ENCODE measurements at regions not wholly inside any gene's neighbourhood (a gene's known extent, or its start where the extent isn't known, plus 50 kb on each side); places are given as distances from the start of the nearest gene placed in this dataset.

DNA sequence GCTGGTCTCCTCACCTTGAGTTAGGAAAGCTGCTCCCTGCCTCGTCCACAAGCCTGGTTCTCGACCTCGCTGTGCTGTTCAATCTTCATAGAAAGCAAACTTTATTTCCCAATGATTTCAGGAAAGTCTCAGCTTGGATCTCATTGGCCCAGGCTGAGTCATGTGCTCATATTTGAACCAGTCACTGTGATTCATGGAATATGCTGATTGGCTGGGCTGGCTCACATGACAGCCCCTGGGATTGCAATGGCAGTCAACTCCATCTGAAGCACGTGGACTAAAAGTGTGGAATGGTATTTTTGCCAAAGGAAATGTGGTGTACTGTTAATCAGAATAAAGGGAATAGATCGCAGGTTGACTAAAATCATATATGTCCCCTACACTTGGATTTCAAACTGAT is 396.6 kb downstream of the AACS start:
- H4K91ac ChIP-seq (ENCODE audit: insufficient read length, low read depth, low read length) = no peak overlapping the region
- H3K4ac ChIP-seq (ENCODE audit: low read depth, low read length) = no peak overlapping the region
- Mint-ChIP-seq H3K4me3 (no peak overlapping the region), H3K27me3 (ENCODE audit: low read depth) (peaks cover 8% of the 10 kb centered on the region), H3K27ac (peak overlapping the region in 1 of 3 experiments; percentile 45; a peak in 1 of 7 replicates), H3K36me3 (ENCODE audit: insufficient read depth in 1 of 3, low read depth in 3 of 3) (peaks cover 0 to 2% (median 0%) of the 10 kb centered on the region in 3 experiments; a peak in 3 of 7 replicates), H3K9me3 (no peaks in the 10 kb centered on the region), H3K4me1 (peaks cover 0 to 4% of the 10 kb centered on the region in 2 experiments; a peak in 2 of 4 replicates)
- no peaks in the 10 kb centered on the region for H3K23me2 ChIP-seq (ENCODE audit: insufficient read length, low read depth, low read length, poor library complexity, severe bottlenecking)
- no peaks in the 10 kb centered on the region for H3K4me1 ChIP-seq (ENCODE audit: insufficient read depth, low read length)
- no peak overlapping the region for H2AFZ ChIP-seq (ENCODE audit: low read length)
- no peaks in the 10 kb centered on the region for H4K20me1 ChIP-seq (ENCODE audit: control insufficient read depth, insufficient read depth, insufficient read length)
- TF ChIP-seq, protein P1, sequence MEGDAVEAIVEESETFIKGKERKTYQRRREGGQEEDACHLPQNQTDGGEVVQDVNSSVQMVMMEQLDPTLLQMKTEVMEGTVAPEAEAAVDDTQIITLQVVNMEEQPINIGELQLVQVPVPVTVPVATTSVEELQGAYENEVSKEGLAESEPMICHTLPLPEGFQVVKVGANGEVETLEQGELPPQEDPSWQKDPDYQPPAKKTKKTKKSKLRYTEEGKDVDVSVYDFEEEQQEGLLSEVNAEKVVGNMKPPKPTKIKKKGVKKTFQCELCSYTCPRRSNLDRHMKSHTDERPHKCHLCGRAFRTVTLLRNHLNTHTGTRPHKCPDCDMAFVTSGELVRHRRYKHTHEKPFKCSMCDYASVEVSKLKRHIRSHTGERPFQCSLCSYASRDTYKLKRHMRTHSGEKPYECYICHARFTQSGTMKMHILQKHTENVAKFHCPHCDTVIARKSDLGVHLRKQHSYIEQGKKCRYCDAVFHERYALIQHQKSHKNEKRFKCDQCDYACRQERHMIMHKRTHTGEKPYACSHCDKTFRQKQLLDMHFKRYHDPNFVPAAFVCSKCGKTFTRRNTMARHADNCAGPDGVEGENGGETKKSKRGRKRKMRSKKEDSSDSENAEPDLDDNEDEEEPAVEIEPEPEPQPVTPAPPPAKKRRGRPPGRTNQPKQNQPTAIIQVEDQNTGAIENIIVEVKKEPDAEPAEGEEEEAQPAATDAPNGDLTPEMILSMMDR (conservative IDR thresholded peaks at IDR 0.05) = no peak
- no CpG with 5 or more reads among the region's 5 CpGs for WGBS (ENCODE audit: extremely low coverage, insufficient read length, low lambda C conversion rate)
- H3T11ph ChIP-seq (ENCODE audit: low read length) = no peak overlapping the region
- no peak overlapping the region for H2BK20ac ChIP-seq (ENCODE audit: low read depth, low read length, poor library complexity, severe bottlenecking)
- H2BK120ac ChIP-seq (ENCODE audit: low read depth, low read length, poor library complexity, severe bottlenecking) = no peak overlapping the region
- no peak overlapping the region for H3K14ac ChIP-seq (ENCODE audit: insufficient read depth, low read length)
- H3K4me2 ChIP-seq (ENCODE audit: insufficient read depth, insufficient read length, low read length) = no peak overlapping the region
- no peaks in the 10 kb centered on the region for H3K79me2 ChIP-seq (ENCODE audit: insufficient read depth, low read length)
- no peak overlapping the region for H4K8ac ChIP-seq (replicated peaks; ENCODE audit: insufficient read length, low read depth, low read length)
- H2BK5ac ChIP-seq (ENCODE audit: insufficient read length, low read length) = no peak overlapping the region
- H2AK5ac ChIP-seq (ENCODE audit: insufficient read length, low read length) = no peak overlapping the region
- no peak overlapping the region for H3K23ac ChIP-seq (ENCODE audit: insufficient read length, low read depth, low read length)
- no peaks in the 10 kb centered on the region for H3K27me3 ChIP-seq (ENCODE audit: insufficient read depth, low read length)
- no peak overlapping the region for H2BK15ac ChIP-seq (ENCODE audit: low read depth, low read length)
- H4K5ac ChIP-seq (ENCODE audit: insufficient read length, low read depth, low read length) = no peak overlapping the region
- no peaks in the 10 kb centered on the region for H3K9me3 ChIP-seq (ENCODE audit: control insufficient read depth, low read depth, low read length)
- H3K79me1 ChIP-seq (ENCODE audit: insufficient read depth, low read depth, low read length, poor library complexity, severe bottlenecking) = no peaks in the 10 kb centered on the region
- H3K9ac ChIP-seq (ENCODE audit: extremely low read depth, insufficient read length, low read length) = no peak overlapping the region
- H3K18ac ChIP-seq (ENCODE audit: insufficient read length, low read depth, low read length) = no peak overlapping the region
- H3K27ac ChIP-seq (ENCODE audit: insufficient read length, low read depth, low read length) = no peak overlapping the region
- H2BK12ac ChIP-seq (ENCODE audit: insufficient read length, low read depth, low read length) = no peak overlapping the region
- H3K56ac ChIP-seq (ENCODE audit: insufficient read length, low read depth, low read length) = no peak overlapping the region
- no peak for DNase-seq

All from H9 (cell line).